ENCODE measurements at regions not wholly inside any gene's neighbourhood (a gene's known extent, or its start where the extent isn't known, plus 50 kb on each side); places are given as distances from the start of the nearest gene placed in this dataset.
"Not testable (repeated sequence)": the region's sequence is repeated elsewhere in the genome, so short reads cannot be mapped to it uniquely, and the experiment has no call there.

DNA sequence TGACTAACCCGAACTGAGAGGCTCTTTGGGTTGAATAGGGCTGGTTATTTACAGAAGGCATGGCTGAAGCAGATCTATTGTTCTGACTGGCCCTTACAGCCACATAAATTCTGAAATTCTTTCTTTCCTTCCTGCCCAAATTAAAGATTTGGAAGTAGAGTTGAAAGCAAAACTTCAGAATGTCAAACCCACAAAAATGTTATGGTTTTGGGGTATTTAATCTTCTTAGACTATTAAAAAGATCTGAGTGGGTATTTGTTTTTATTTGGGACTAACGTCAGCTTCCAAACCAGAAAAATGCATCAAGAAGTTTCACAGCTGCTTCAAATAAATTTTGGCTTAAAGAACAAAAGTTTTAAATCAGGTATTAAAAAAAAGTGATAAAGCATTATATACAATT lies 124.5 kb downstream of the AHR start:
- peaks cover 3% of the 10 kb centered on the region for H3K9me3 Mint-ChIP-seq
- H3K36me3 Mint-ChIP-seq (ENCODE audit: insufficient read depth), result no peaks in the 10 kb centered on the region
- ATAC-seq, result no peak
- no peak overlapping the region for H3K4me3 Mint-ChIP-seq
- DNase-seq, result no peak
- H3K4me1 Mint-ChIP-seq (ENCODE audit: low read depth), result no peaks in the 10 kb centered on the region
- no peaks in the 10 kb centered on the region for H3K27me3 Mint-ChIP-seq (ENCODE audit: low read depth)

DNA sequence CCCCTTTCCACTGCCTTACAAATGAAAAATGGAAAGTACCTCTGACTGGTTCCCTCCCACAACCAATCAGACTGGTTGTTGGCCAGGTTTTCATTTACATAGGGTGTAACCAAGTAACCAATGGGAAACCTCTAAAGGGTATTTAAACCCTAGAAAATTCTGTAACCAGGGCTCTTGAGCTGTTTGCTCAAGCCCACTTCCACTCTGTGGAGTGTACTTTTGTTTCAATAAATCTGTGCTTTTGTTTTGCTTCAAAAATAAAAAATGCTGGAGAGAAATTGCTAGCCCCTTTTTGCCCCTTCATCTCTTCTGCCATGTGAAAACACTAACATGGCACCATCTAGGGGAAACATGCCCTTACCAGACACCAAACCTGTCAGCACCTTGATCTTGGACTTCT lies 129.5 kb downstream of the AHR start:
- H3K27me3 Mint-ChIP-seq (ENCODE audit: low read depth), result peaks cover 2% of the 10 kb centered on the region
- no peaks in the 10 kb centered on the region for H3K36me3 Mint-ChIP-seq (ENCODE audit: insufficient read depth)
- ATAC-seq, result no peak
- no peaks in the 10 kb centered on the region for H3K4me1 Mint-ChIP-seq (ENCODE audit: low read depth)
- no peak for DNase-seq
- H3K4me3 Mint-ChIP-seq, result no peak overlapping the region
- H3K9me3 Mint-ChIP-seq, result peaks cover 15% of the 10 kb centered on the region

DNA sequence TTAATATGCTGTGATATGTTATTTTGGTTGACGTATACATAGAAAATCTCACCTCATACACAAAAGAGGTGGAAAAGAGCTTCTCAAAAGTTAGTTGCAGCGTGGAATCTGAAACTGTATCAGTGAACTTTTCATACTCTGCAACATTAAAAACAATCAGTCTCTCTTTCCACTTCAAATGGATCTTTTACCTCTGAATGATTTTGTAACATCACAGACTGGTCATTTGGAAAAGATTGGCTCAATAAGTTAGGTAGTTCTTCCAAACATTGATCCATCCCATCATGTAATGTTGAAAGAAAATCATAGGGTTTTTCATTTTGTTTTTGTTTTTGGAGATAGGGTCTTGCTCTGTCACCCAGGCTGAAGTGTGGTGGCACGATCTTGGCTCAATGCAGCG lies 131.1 kb downstream of the AHR start:
- peaks cover 2% of the 10 kb centered on the region for H3K27me3 Mint-ChIP-seq (ENCODE audit: low read depth)
- no peaks in the 10 kb centered on the region for H3K4me1 Mint-ChIP-seq (ENCODE audit: low read depth)
- H3K9me3 Mint-ChIP-seq, result peaks cover 15% of the 10 kb centered on the region
- H3K4me3 Mint-ChIP-seq, result no peak overlapping the region
- DNase-seq, result no peak
- no peak for ATAC-seq
- H3K36me3 Mint-ChIP-seq (ENCODE audit: insufficient read depth), result no peaks in the 10 kb centered on the region

DNA sequence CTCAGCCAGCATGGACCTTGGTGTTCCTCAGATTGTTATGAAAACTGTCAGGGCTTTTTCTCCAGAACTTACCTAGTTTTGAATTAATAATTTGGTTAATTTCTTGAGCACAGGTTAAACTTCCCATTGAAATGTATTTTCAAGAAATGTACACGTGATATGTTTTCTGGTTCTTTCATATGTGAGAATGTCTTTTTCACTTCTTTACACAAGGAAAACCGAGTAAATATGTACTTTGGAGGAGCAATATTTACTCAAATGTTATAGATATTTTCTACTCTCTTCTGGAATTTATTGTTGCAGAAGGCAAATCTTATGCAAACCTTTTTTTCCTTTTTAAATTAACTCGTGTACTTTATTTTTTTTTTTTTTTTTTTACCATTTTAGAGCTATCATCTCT lies 134.3 kb downstream of the AHR start:
- DNase-seq, result no peak
- H3K9me3 Mint-ChIP-seq, result peaks cover 13% of the 10 kb centered on the region
- peaks cover 2% of the 10 kb centered on the region for H3K27me3 Mint-ChIP-seq (ENCODE audit: low read depth)
- no peak overlapping the region for H3K4me3 Mint-ChIP-seq
- H3K4me1 Mint-ChIP-seq (ENCODE audit: low read depth), result no peaks in the 10 kb centered on the region
- no peaks in the 10 kb centered on the region for H3K36me3 Mint-ChIP-seq (ENCODE audit: insufficient read depth)
- no peak for ATAC-seq

DNA sequence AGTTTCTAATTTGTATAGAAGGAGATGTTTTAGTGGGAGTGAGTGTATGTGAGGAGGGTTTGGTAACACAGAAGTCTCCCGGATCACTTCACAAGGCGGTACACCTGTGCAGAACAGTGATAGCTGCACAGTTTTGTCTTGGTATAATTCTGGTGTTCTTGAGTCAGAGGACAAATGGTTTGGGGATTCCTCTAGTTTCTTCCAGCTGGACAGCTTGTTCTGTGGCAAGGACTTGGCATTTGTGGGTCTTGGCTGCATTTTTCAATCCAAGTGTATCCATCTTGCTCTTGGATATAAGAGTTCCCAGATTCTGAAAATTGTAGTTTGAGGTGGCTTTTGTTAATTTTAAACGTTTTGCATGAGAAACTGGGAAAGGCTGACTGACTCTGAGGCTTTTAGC lies 135.7 kb downstream of the AHR start:
- no peak for DNase-seq
- Mint-ChIP-seq H3K27me3 (ENCODE audit: low read depth) (peaks cover 2% of the 10 kb centered on the region), H3K4me1 (ENCODE audit: low read depth) (no peaks in the 10 kb centered on the region), H3K36me3 (ENCODE audit: insufficient read depth) (no peaks in the 10 kb centered on the region), H3K9me3 (peaks cover under 1% of the 10 kb centered on the region), H3K4me3 (no peak overlapping the region)
- ATAC-seq, result no peak

GRCh38 chr7:17434841-17435692 lies 136.6 kb downstream of the AHR start:
- H3K9me3 Mint-ChIP-seq, result no peaks in the 10 kb centered on the region
- DNase-seq (no peak), ATAC-seq (no peak)
- H3K36me3 Mint-ChIP-seq (ENCODE audit: insufficient read depth), result no peaks in the 10 kb centered on the region
- H3K27me3 Mint-ChIP-seq (ENCODE audit: low read depth), result peaks cover 2% of the 10 kb centered on the region
- peaks cover 2% of the 10 kb centered on the region for H3K4me1 Mint-ChIP-seq (ENCODE audit: low read depth)
- H3K4me3 Mint-ChIP-seq, result no peak overlapping the region

- no peak for ATAC-seq
- Mint-ChIP-seq H3K27me3 (ENCODE audit: low read depth) (no peaks in the 10 kb centered on the region), H3K9me3 (peaks cover 9% of the 10 kb centered on the region)
These were observed 137.7 kb downstream of the AHR start for GRCh38 chr7:17436126-17436525.

DNA sequence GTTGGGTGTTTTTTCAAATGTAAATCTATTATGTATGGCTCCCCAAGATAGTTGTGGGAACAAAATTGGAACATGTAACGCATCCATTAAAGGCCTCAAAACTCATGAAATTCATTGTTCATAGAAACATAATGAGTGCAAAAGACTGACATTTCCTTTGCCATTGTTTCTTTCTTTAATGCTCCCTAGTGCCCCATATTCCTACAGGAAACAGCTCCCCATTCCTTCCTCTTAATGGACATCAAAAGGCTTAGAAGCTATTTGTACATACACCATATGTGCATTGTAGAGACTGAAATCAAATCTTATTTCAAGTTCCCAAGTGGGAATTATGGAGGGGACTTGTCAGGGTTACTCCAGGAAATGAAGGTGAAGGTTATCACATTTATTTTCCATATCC lies 139.1 kb downstream of the AHR start:
- H3K9me3 Mint-ChIP-seq, result peaks cover 13% of the 10 kb centered on the region
- peaks cover 9% of the 10 kb centered on the region for H3K4me1 Mint-ChIP-seq (ENCODE audit: low read depth)
- no peak for DNase-seq
- H3K27me3 Mint-ChIP-seq (ENCODE audit: low read depth), result no peaks in the 10 kb centered on the region
- H3K4me3 Mint-ChIP-seq, result no peak overlapping the region
- no peak for ATAC-seq
- H3K36me3 Mint-ChIP-seq (ENCODE audit: insufficient read depth), result peaks cover 1% of the 10 kb centered on the region

More at GRCh38 chr7:17436126-17436525, 137.7 kb downstream of the AHR start:
- no peak overlapping the region for H3K4me3 Mint-ChIP-seq
- H3K4me1 Mint-ChIP-seq (ENCODE audit: low read depth), result peaks cover 5% of the 10 kb centered on the region
- no peak for DNase-seq
- H3K36me3 Mint-ChIP-seq (ENCODE audit: insufficient read depth), result peaks cover 1% of the 10 kb centered on the region

DNA sequence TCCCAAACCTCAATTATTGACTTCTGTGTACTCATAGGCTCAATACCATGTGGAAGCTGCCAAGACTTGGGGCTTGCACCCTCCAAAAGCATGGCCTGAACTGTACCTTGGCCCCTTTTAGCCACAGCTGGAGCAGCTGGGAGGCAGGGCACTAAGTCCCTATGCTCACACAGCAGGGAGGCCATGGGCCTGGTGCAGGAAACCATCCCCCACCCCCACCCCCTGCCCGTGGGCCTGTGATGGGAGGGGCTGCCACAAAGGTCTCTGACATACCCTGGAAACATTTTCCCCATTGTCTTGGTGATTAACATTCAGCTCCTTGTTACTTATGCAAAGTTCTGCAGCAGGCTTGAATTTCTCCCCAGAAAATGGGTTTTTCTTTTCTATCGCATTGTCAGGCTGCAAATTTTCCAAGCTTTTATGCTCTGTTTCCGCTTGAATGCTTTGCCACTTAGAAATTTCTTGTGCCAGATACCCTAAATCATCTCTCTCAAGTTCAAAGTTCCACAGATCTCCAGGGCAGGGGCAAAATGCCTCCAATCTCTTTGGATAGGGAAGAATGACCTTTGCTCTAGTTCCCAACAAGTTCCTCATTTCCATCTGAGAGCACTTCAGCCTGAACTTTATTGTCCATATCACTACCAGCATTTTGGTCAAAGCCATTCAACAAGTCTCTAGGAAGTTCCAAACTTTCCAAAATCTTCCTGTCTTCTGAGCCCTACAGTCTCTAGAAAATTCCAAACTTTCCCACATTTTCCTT lies 141.8 kb downstream of the AHR start:
- H3K9me3 Mint-ChIP-seq, result peaks cover 17% of the 10 kb centered on the region
- H3K4me3 Mint-ChIP-seq; H3K36me3 Mint-ChIP-seq (ENCODE audit: insufficient read depth); H3K4me1 Mint-ChIP-seq (ENCODE audit: low read depth); DNase-seq; ATAC-seq; H3K27me3 Mint-ChIP-seq (ENCODE audit: low read depth): not testable (repeated sequence)

GRCh38 chr7:17440831-17441230 lies 142.4 kb downstream of the AHR start:
- H3K4me1 Mint-ChIP-seq (ENCODE audit: low read depth), result peaks cover 9% of the 10 kb centered on the region
- H3K36me3 Mint-ChIP-seq (ENCODE audit: insufficient read depth), result peaks cover 1% of the 10 kb centered on the region
- peaks cover 3% of the 10 kb centered on the region for H3K27me3 Mint-ChIP-seq (ENCODE audit: low read depth)
- DNase-seq (no peak), ATAC-seq (no peak)
- no peak overlapping the region for H3K4me3 Mint-ChIP-seq
- peaks cover 17% of the 10 kb centered on the region for H3K9me3 Mint-ChIP-seq

GRCh38 chr7:17441557-17441956 lies 143.1 kb downstream of the AHR start:
- ATAC-seq, result no peak
- Mint-ChIP-seq H3K4me1 (ENCODE audit: low read depth) (peaks cover 9% of the 10 kb centered on the region), H3K4me3 (no peak overlapping the region), H3K36me3 (ENCODE audit: insufficient read depth) (peaks cover 1% of the 10 kb centered on the region), H3K27me3 (ENCODE audit: low read depth) (peaks cover 3% of the 10 kb centered on the region), H3K9me3 (peaks cover 17% of the 10 kb centered on the region)
- no peak for DNase-seq

DNA sequence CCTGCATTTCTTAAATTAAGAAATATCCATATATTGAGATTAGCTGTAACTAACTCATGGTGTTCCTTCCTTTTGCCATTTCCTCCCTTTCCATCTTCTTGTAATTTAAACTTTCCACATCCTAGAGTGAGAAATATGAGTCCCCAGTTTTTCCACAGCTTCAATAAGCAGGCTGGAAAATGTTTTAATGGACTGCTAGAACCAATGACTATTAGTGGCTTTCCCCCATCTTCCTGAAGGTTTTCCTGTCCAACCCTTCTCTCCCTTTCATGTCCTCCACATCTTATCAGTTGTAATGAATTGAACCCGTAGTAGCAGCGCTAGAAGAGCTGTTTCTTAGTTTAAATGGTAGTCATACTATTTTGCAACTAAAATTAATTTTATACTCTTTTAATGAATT lies 145.7 kb downstream of the AHR start:
- DNase-seq (no peak), ATAC-seq (no peak)
- Mint-ChIP-seq H3K9me3 (peaks cover 33% of the 10 kb centered on the region), H3K4me1 (ENCODE audit: low read depth) (peaks cover 9% of the 10 kb centered on the region), H3K36me3 (ENCODE audit: insufficient read depth) (peaks cover 3% of the 10 kb centered on the region), H3K27me3 (ENCODE audit: low read depth) (peaks cover 16% of the 10 kb centered on the region), H3K4me3 (no peak overlapping the region)

GRCh38 chr7:17444673-17445072 lies 146.2 kb downstream of the AHR start:
- Mint-ChIP-seq H3K27me3 (ENCODE audit: low read depth) (peaks cover 18% of the 10 kb centered on the region), H3K4me1 (ENCODE audit: low read depth) (peaks cover 6% of the 10 kb centered on the region), H3K9me3 (peaks cover 33% of the 10 kb centered on the region), H3K36me3 (ENCODE audit: insufficient read depth) (peaks cover 3% of the 10 kb centered on the region), H3K4me3 (no peak overlapping the region)
- ATAC-seq (no peak), DNase-seq (no peak)

DNA sequence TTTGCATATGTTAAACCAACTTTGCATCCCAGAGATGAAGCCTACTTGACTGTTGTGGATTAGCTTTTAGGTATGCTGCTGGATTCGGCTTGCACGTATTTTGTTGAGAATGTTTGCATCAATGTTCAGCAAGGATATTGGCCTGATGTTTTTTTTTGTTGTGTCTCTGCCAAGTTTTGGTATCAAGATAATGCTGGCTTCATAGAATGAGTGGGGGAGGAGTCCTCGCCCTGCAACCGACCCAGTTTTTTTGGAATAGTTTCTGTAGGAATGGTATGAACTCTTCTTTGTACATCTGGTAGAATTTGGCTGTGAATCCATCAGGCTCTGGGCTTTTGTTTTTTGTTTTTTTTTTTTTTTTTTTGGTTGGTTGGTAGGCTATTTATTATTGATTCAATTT lies 147.9 kb downstream of the AHR start:
- peaks cover 2% of the 10 kb centered on the region for H3K4me1 Mint-ChIP-seq (ENCODE audit: low read depth)
- peaks cover 22% of the 10 kb centered on the region for H3K27me3 Mint-ChIP-seq (ENCODE audit: low read depth)
- peaks cover 2% of the 10 kb centered on the region for H3K36me3 Mint-ChIP-seq (ENCODE audit: insufficient read depth)
- ATAC-seq (no peak), DNase-seq (no peak)
- H3K4me3 Mint-ChIP-seq, result no peak overlapping the region
- H3K9me3 Mint-ChIP-seq, result peaks cover 26% of the 10 kb centered on the region

All from activated T-cell treated with anti-CD3 and anti-CD28 coated beads, Interleukin-2, amount 50 U/mL, for 4 hours (primary cell).